ENCODE measurements at regions not wholly inside any gene's neighbourhood (a gene's known extent, or its start where the extent isn't known, plus 50 kb on each side); places are given as distances from the start of the nearest gene placed in this dataset.

GRCh38 chr20:11155156-11155756, 481.5 kb upstream of the JAG1 start:
- TF ChIP-seq CTCF (IDR thresholded peaks at IDR 0.05) (no peak), POLR2A (IDR thresholded peaks at IDR 0.05; ENCODE audit: low read depth) (no peak), EP300 (IDR thresholded peaks at IDR 0.05) (no peak), POLR2AphosphoS5 (IDR thresholded peaks at IDR 0.05) (no peak)
- H3K27me3 ChIP-seq, result no peaks in the 10 kb centered on the region
- intact Hi-C loops (cut with DNase I), result no loop called here
- H3K4me1 ChIP-seq, result peaks cover 3 to 14% (median 13%) of the 10 kb centered on the region in 4 donors
- 33% methylated on average over 1 of the region's 1 CpG for WGBS
- no peak for DNase-seq (ENCODE audit: extremely low spot score)
- H3K27ac ChIP-seq (replicated peaks in 1 of 4), result no peak overlapping the region
- no peaks in the 10 kb centered on the region for H3K9me3 ChIP-seq
- H3K4me3 ChIP-seq, result no peak overlapping the region
- no peaks in the 10 kb centered on the region for H3K36me3 ChIP-seq

GRCh38 chr20:11156922-11157321, 483.1 kb upstream of the JAG1 start:
- WGBS, result 95% methylated on average over 3 of the region's 3 CpGs
- no peaks in the 10 kb centered on the region for H3K9me3 ChIP-seq
- intact Hi-C loops (cut with DNase I), result no loop called here
- no peak overlapping the region for H3K27ac ChIP-seq (replicated peaks in 1 of 4)
- no peaks in the 10 kb centered on the region for H3K36me3 ChIP-seq
- DNase-seq (ENCODE audit: extremely low spot score), result no peak
- H3K4me1 ChIP-seq, result peaks cover 3 to 17% (median 14%) of the 10 kb centered on the region in 4 donors
- TF ChIP-seq POLR2A (IDR thresholded peaks at IDR 0.05; ENCODE audit: low read depth) (no peak), CTCF (IDR thresholded peaks at IDR 0.05) (no peak), POLR2AphosphoS5 (IDR thresholded peaks at IDR 0.05) (no peak), EP300 (IDR thresholded peaks at IDR 0.05) (no peak)
- H3K4me3 ChIP-seq, result no peak overlapping the region
- H3K27me3 ChIP-seq, result no peaks in the 10 kb centered on the region

- Histone ChIP-seq H3K4me1 (peaks cover 3 to 17% (median 14%) of the 10 kb centered on the region in 4 donors), H3K9me3 (no peaks in the 10 kb centered on the region), H3K36me3 (no peaks in the 10 kb centered on the region), H3K27ac (replicated peaks in 1 of 4) (no peak overlapping the region), H3K27me3 (no peaks in the 10 kb centered on the region), H3K4me3 (no peak overlapping the region)
- no peak for DNase-seq (ENCODE audit: extremely low spot score)
- intact Hi-C loops (cut with DNase I), result no loop called here
- 73% methylated on average over 2 of the region's 2 CpGs for WGBS
- TF ChIP-seq CTCF (IDR thresholded peaks at IDR 0.05) (no peak), POLR2AphosphoS5 (IDR thresholded peaks at IDR 0.05) (no peak), POLR2A (IDR thresholded peaks at IDR 0.05; ENCODE audit: low read depth) (no peak), EP300 (IDR thresholded peaks at IDR 0.05) (no peak)
Observed at GRCh38 chr20:11158146-11158545, 484.3 kb upstream of the JAG1 start.

GRCh38 chr20:11158589-11158988, 484.8 kb upstream of the JAG1 start:
- no peaks in the 10 kb centered on the region for H3K9me3 ChIP-seq
- TF ChIP-seq POLR2AphosphoS5 (IDR thresholded peaks at IDR 0.05), result no peak
- no peak for TF ChIP-seq CTCF (IDR thresholded peaks at IDR 0.05)
- no peak for TF ChIP-seq EP300 (IDR thresholded peaks at IDR 0.05)
- TF ChIP-seq POLR2A (IDR thresholded peaks at IDR 0.05; ENCODE audit: low read depth), result no peak
- H3K36me3 ChIP-seq, result no peaks in the 10 kb centered on the region
- no peak overlapping the region for H3K27ac ChIP-seq (replicated peaks in 1 of 4)
- intact Hi-C loops (cut with DNase I), result no loop called here
- H3K4me3 ChIP-seq, result no peak overlapping the region
- 78% methylated on average over 2 of the region's 2 CpGs for WGBS
- H3K27me3 ChIP-seq, result no peaks in the 10 kb centered on the region
- DNase-seq (ENCODE audit: extremely low spot score), result no peak
- H3K4me1 ChIP-seq, result peaks cover 3 to 17% (median 14%) of the 10 kb centered on the region in 4 donors

- intact Hi-C loops (cut with DNase I), result no loop called here
- 5% methylated on average over 6 of the region's 6 CpGs for WGBS
- H3K4me1 ChIP-seq, result peaks cover 3 to 17% (median 14%) of the 10 kb centered on the region in 4 donors
- H3K27me3 ChIP-seq, result no peaks in the 10 kb centered on the region
- no peaks in the 10 kb centered on the region for H3K9me3 ChIP-seq
- H3K4me3 ChIP-seq, result no peak overlapping the region
- DNase-seq (ENCODE audit: extremely low spot score), result no peak
- H3K36me3 ChIP-seq, result no peaks in the 10 kb centered on the region
- TF ChIP-seq POLR2AphosphoS5 (IDR thresholded peaks at IDR 0.05) (no peak), CTCF (IDR thresholded peaks at IDR 0.05) (no peak), EP300 (IDR thresholded peaks at IDR 0.05) (no peak), POLR2A (IDR thresholded peaks at IDR 0.05; ENCODE audit: low read depth) (no peak)
- H3K27ac ChIP-seq (replicated peaks in 1 of 4), result peak overlapping the region in 1 of 4 donors; percentile 28
Observed at GRCh38 chr20:11159728-11160127, 485.9 kb upstream of the JAG1 start.
